ENCODE measurements at regions not wholly inside any gene's neighbourhood (a gene's known extent, or its start where the extent isn't known, plus 50 kb on each side); places are given as distances from the start of the nearest gene placed in this dataset.
A peak's percentile ranks its signal among the peaks of the same experiment; 100 is the strongest.

GRCh38 chr10:21184216-21184615 lies 287.1 kb upstream of the NEBL start:
- peaks cover 18% of the 10 kb centered on the region for H3K36me3 Mint-ChIP-seq (ENCODE audit: low read depth)
- peaks cover 5% of the 10 kb centered on the region for H3K4me1 Mint-ChIP-seq
- H3K27me3 Mint-ChIP-seq (ENCODE audit: low read depth, poor library complexity): peaks cover 3% of the 10 kb centered on the region
- no peak overlapping the region for H3K4me3 Mint-ChIP-seq
- DNase-seq: no peak
- TF ChIP-seq CTCF (IDR thresholded peaks at IDR 0.05): no peak
- H3K27ac Mint-ChIP-seq: no peak overlapping the region
- H3K9me3 Mint-ChIP-seq: peaks cover 26% of the 10 kb centered on the region

GRCh38 chr10:21183025-21183424 lies 285.9 kb upstream of the NEBL start:
- Mint-ChIP-seq H3K27me3 (ENCODE audit: low read depth, poor library complexity) (peaks cover 3% of the 10 kb centered on the region), H3K9me3 (peaks cover 32% of the 10 kb centered on the region), H3K4me1 (peaks cover 5% of the 10 kb centered on the region), H3K36me3 (ENCODE audit: low read depth) (peaks cover 14% of the 10 kb centered on the region), H3K4me3 (no peak overlapping the region), H3K27ac (no peak overlapping the region)
- no peak for DNase-seq
- no peak for TF ChIP-seq CTCF (IDR thresholded peaks at IDR 0.05)

- Mint-ChIP-seq H3K36me3 (ENCODE audit: low read depth) (peaks cover 14% of the 10 kb centered on the region), H3K27me3 (ENCODE audit: low read depth, poor library complexity) (peaks cover 9% of the 10 kb centered on the region), H3K27ac (no peak overlapping the region), H3K9me3 (peaks cover 31% of the 10 kb centered on the region), H3K4me3 (no peak overlapping the region), H3K4me1 (peaks cover 5% of the 10 kb centered on the region)
- no peak for DNase-seq
- no peak for TF ChIP-seq CTCF (IDR thresholded peaks at IDR 0.05)
Measured at GRCh38 chr10:21181451-21181850, 284.3 kb upstream of the NEBL start.

DNA sequence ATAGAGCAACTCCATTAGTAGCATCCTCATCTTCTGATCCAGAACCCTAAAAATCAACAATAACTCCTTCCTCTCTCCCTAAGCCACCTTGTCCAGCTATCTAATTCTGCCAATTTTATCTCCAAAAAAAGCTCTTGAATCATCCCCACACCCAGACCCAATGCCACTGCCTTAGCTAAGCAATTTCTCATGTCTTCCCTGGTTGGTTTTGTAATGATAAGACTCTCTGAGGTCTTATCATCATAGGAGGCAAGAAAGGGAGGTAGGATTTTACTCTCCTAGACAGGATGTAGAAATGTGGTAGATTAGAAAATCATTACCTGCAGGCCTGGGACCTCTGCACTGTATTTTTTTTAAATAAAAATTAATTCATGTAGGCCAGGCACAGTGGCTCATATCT lies 283.5 kb upstream of the NEBL start:
- no peak for DNase-seq
- peaks cover 17% of the 10 kb centered on the region for H3K27me3 Mint-ChIP-seq (ENCODE audit: low read depth, poor library complexity)
- H3K4me1 Mint-ChIP-seq: peaks cover 7% of the 10 kb centered on the region
- no peak overlapping the region for H3K4me3 Mint-ChIP-seq
- H3K36me3 Mint-ChIP-seq (ENCODE audit: low read depth): peaks cover 14% of the 10 kb centered on the region
- H3K27ac Mint-ChIP-seq: no peak overlapping the region
- H3K9me3 Mint-ChIP-seq: peaks cover 31% of the 10 kb centered on the region
- no peak for TF ChIP-seq CTCF (IDR thresholded peaks at IDR 0.05)

DNA sequence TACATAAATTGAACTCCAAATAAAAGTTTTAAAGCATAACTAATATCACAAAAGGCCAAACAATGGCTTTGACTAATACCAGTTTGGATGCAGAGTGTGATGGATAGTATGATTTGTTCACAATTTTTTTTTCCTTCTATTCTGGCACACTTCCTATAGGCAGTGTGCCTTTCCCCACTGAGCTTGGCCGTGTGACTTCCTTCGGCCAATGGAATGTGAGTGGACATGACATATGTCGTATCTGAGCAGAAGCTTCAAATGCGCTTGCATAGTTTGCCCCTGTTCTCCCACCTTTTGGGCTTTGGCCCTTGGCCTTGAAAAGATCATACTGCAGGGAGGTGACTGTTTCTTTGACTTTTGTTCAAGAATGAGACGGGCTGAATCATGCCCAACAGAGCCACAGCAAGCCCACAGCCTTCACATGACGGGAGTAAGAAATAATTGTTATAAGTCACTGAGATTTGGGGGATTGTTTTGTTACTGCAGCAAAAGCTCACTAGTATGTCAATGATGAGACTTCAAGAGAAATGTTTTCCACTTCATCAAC lies 279.9 kb upstream of the NEBL start:
- Mint-ChIP-seq H3K9me3 (peaks cover 31% of the 10 kb centered on the region), H3K4me3 (no peak overlapping the region), H3K27ac (no peak overlapping the region), H3K4me1 (peaks cover 21% of the 10 kb centered on the region), H3K36me3 (ENCODE audit: low read depth) (peaks cover 14% of the 10 kb centered on the region), H3K27me3 (ENCODE audit: low read depth, poor library complexity) (peaks cover 44% of the 10 kb centered on the region)
- no peak for TF ChIP-seq CTCF (IDR thresholded peaks at IDR 0.05)
- DNase-seq: no peak

GRCh38 chr10:21175797-21176196 lies 278.7 kb upstream of the NEBL start:
- peaks cover 25% of the 10 kb centered on the region for H3K4me1 Mint-ChIP-seq
- H3K36me3 Mint-ChIP-seq (ENCODE audit: low read depth): peaks cover 14% of the 10 kb centered on the region
- H3K9me3 Mint-ChIP-seq: peaks cover 26% of the 10 kb centered on the region
- TF ChIP-seq CTCF (IDR thresholded peaks at IDR 0.05): no peak
- peak overlapping the region; percentile 87 for H3K4me3 Mint-ChIP-seq
- no peak for DNase-seq
- H3K27me3 Mint-ChIP-seq (ENCODE audit: low read depth, poor library complexity): peaks cover 56% of the 10 kb centered on the region
- H3K27ac Mint-ChIP-seq: no peak overlapping the region
